ENCODE measurements at regions not wholly inside any gene's neighbourhood (a gene's known extent, or its start where the extent isn't known, plus 50 kb on each side); places are given as distances from the start of the nearest gene placed in this dataset.
"Not testable (repeated sequence)": the region's sequence is repeated elsewhere in the genome, so short reads cannot be mapped to it uniquely, and the experiment has no call there.

DNA sequence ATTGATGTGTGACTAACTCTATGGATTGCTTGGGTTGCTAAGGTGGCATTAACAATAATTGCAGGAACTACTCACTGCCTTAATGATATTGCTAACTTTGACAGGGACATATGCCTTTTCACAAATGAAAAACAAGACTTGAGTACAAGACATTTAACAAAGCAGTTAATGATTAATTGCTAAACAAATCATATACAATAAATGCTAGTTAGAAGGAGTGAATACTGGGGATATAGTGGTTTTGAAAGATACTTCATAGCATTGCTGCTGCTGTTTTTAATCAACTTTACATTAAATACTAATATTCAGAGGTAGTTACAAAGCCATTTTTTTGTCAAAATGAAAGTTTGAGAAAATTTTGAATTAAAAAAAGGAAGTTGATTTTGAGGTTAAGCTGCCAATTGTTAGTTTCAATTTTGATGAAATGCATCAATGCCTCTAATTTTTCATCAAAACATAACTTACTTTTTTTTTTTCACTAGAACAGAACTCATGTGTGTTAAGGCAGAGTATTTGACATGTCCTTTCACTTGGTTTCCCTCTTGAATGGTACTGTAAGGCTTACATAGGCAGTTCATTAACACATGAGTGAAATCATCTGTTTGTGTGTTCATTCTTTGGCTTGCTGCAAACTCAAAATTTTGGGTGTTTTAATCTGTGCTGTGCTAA lies 106.2 kb upstream of the SEMA3D start:
- FAIRE-seq: peak; percentile 54
- DNase-seq (ENCODE audit: insufficient read length, low spot score): no peak

DNA sequence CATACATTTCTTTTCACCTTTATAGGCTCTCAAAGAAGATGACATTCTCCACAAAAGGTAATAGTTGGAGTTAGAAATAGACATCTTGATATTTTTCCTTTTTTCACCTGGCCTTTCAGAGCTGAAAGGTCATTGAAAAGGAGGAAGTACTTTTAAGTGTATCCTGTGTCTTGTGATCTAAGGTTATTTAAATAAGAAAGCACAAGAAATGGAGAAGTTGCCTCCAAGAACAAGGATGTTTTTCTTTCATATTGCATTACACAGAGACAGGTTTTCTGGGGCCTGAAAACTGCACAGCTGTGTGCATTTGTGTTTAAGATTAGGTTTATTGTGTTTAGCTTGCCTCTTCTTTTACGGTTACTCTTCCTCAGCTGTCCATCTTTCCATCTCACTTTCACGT lies 103.4 kb upstream of the SEMA3D start:
- DNase-seq (ENCODE audit: insufficient read length, low spot score) (no peak), FAIRE-seq (peak; percentile 11)

DNA sequence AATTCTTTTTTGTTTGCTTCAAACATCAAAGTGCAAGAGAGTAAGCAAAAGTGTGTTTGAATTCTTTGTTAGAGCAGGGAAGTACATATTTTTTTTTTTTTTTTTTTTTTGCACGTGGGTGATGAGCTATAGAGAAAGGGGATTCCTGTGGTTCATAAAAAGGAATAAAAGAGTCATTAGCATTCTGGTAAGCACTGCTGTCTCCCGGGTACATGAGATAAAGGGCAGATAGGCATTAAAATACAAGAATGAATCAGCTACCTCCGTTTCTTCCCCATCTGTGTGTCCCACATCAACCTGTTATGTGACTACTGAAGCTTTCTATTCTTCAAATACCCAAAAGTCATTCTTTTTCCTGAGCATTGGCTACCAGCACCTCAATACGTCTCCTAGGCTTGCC lies 102.4 kb upstream of the SEMA3D start:
- no peak for DNase-seq (ENCODE audit: insufficient read length, low spot score)
- no peak for FAIRE-seq

DNA sequence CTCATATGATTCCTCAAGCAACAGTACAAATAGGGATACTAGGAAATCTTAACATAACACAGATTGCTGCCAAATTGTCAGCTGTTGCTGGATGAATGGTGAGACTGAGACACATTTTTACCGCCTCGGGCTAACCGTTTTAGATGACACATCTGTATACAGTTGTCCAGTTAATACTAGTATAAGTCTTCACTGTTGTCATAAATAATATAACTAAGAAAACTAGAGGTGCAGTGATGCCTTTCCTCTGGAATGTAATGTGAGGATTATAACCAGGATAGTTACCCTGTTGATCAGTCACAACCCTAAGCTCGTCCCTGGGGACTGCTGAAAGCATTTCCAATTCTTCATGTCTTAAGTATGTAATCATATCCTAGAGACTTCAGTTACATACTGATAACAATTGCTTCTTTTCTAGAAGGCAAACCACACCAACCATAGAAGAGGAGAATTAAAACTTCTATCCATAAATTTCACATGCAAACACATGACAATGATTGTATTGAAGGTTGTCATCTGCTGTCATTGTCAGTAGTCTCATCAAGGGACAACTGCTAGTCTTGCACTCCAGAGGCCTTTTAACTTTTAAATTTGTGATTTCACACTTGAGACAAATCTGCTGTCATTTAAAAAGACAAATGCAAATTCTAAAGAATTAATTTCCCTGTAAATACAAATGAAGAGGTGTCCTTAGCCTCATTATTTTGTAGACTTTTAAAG lies 100.4 kb upstream of the SEMA3D start:
- FAIRE-seq: no peak
- DNase-seq (ENCODE audit: insufficient read length, low spot score): no peak

- FAIRE-seq (no peak), DNase-seq (ENCODE audit: insufficient read length, low spot score) (no peak)
Measured at GRCh38 chr7:85286446-85286845, 99.6 kb upstream of the SEMA3D start.

- FAIRE-seq (no peak), DNase-seq (ENCODE audit: insufficient read length, low spot score) (no peak)
Measured at GRCh38 chr7:85285527-85285926, 98.7 kb upstream of the SEMA3D start.

DNA sequence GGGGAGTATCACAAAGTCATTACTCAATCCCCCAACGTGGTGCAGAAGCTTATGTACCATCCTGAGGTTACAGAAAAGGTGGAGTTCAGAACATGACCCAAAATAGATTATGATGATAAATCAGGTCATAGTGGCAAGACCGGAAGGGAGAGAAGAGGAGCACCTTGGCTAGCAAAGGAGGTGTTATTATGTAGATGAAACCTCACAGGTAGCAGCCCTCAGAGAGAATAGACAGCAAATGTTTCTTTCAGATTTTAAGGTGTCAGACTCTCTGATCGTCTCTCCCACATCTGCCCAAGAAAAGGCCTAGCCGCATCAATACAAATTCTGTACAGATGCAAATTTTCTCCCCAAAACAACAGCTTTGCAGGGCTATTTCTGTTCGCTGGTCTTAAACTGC lies 88.3 kb upstream of the SEMA3D start:
- FAIRE-seq: no peak

DNA sequence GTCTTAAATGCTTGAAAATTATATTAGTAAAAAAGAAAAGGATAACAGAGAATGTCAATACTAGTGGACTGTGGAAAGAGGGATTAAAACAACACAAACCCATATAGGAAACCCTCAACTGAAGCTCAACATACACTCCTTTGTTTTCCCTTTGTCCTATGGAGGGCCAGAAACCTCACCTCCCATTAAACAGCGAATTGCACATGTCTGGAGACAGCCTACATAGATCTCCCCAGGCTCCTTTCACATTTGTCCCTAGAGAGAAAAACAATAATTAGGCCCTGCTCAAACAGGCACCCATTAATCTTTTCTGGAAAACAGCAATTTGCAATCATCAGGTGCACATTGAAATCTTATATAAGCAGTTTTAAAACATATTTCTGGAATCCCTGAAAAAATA lies 87.6 kb upstream of the SEMA3D start:
- FAIRE-seq: no peak

More for the DNA sequence above, 88.3 kb upstream of the SEMA3D start:
- no peak for DNase-seq (ENCODE audit: insufficient read length, low spot score)

GRCh38 chr7:85262891-85263290 lies 76.0 kb upstream of the SEMA3D start:
- DNase-seq (ENCODE audit: insufficient read length, low spot score) (no peak), FAIRE-seq (no peak)

More for the DNA sequence above, 87.6 kb upstream of the SEMA3D start:
- DNase-seq (ENCODE audit: insufficient read length, low spot score): no peak

- no peak for FAIRE-seq
- DNase-seq (ENCODE audit: insufficient read length, low spot score): no peak
Measured at GRCh38 chr7:85261336-85261735, 74.5 kb upstream of the SEMA3D start.

GRCh38 chr7:85249787-85250186 lies 62.9 kb upstream of the SEMA3D start:
- FAIRE-seq: not testable (repeated sequence)

GRCh38 chr7:85239109-85239508 lies 52.3 kb upstream of the SEMA3D start:
- no peak for FAIRE-seq

More at GRCh38 chr7:85249787-85250186, 62.9 kb upstream of the SEMA3D start:
- not testable (repeated sequence) for DNase-seq (ENCODE audit: insufficient read length, low spot score)

DNA sequence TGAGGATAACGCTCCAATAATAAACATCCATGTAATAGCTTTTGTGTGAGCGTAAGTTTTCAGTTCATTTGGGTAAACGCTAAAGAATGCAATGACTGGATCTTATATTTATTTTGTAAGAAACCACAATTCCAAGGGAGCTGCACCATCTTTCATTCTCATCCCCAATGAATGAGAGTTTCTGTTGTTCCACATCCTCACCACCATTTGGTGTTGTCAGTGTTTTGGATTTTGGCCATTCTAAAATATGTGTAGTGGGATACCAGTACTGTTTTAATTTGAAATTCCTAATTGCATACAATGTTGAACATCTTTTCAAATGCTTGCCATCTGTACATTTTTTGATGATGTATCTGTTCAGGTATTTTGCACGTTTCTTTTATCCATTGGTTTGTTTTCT lies 50.9 kb upstream of the SEMA3D start:
- DNase-seq (ENCODE audit: insufficient read length, low spot score) (no peak), FAIRE-seq (no peak)

More at GRCh38 chr7:85239109-85239508, 52.3 kb upstream of the SEMA3D start:
- no peak for DNase-seq (ENCODE audit: insufficient read length, low spot score)
